Muscle of arm (tissue), 1 donor: ENCODE measurements at regions not wholly inside any gene's neighbourhood (a gene's known extent, or its start where the extent isn't known, plus 50 kb on each side); places are given as distances from the start of the nearest gene placed in this dataset.
"Not testable (repeated sequence)": the region's sequence is repeated elsewhere in the genome, so short reads cannot be mapped to it uniquely, and the experiment has no call there.

ENCODE experiments used
- DNase-seq: peaks from one replicate; pipeline ENCODE4 v3.0.0-alpha.2; 2013

DNA sequence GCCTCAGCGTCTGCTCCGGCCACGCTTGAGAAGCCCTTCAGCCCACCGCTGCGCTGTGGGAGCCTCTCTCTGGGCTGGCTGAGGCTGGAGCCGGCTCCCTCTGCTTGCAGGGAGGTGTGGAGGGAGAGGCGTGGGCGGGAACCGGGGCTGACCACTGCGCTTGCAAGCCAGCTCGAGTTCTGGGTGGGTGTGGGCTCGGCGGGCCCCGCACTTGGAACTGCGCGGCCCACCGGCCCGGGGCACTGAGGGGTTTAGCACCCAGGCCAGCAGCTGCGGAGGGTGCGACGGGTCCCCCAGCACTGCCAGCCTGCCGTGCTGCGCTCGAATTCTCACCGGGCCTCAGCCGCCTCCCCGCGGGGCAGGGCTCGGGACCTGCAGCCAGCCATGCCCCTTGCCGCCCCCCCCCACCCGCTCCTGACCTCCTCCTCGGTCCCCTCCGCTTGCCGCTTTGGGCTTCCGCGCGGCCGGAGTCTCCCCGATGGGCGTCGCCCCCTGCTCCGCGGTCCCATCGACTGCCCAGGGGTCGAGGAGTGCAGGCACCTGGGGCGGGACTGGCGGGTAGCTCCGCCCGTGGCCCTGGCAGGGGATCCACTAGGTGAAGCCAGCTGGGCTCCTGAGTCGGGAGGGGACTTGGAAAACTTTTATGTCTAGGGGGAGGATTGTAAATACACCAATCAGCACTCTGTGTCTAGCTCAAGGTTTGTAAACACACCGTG is 106.7 kb downstream of the RAP2B start:
- DNase-seq = no peak

DNA sequence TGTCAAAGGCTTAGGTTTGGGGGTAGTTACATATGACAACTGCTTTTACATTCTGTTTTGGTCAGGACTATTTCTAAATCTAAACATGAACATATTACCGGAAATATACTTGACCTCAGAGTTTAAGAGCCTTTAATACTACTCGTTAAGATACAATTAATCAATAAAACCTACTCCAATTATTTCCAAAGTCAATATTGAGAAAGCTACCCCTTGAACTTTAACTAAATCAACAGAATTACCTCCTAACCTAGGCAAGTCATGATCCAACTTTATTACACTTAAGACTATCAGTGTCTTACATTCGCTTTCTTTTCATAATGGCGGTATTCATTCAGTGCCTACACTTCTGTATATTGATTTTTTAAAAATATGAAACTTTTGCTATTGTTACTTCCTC is 107.7 kb downstream of the RAP2B start:
- DNase-seq = no peak

DNA sequence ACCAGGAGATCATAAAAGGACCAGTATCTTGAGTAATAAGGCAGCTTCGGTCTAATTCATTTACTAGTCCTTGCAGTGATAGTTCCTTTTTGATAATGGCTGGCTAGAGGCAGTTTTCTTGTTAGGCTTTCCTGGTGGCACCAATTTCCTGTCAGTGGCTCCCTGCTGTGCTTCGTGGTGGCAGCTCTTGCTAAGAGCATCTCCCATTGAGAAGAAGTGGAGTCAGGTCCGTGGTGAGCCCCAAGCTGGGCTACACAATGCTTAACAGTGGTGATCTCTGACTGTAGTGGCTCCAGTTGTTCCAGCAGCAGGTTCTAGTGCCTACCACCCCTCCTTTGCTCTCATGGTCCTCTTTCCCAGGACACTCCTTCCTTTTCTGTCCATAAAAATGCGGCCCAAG is 111.2 kb downstream of the RAP2B start:
- no peak for DNase-seq

DNA sequence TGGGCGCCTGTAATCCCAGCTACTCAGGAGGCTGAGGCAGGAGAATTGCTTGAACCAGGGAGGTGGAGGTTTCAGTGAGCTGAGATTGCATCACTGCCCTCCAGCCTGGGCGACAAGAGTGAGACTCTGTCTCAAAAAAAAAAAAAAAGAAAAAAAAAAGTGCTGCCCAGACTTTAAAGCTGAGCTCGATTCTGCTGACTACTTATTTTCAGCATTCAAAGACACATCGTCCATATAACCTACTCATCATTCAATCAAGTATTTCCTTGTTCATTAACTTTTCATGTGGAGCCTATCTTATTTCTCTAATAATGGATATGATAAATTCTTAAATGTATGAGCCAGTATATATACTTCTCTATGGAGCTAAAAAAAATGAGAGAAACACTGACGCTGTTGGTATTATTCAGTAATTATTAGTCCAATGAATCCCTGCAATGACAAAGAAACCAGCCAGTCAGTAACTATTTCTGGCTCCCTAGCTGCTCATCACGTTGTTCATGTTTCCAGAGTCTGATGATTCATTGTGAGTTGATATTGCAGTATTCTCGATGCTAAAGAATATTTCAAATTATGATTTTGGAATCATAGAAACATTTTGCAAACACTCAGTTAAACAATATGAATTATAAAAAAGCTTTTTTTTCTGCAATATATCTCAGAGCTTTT is 111.9 kb downstream of the RAP2B start:
- peak; percentile 45 for DNase-seq

DNA sequence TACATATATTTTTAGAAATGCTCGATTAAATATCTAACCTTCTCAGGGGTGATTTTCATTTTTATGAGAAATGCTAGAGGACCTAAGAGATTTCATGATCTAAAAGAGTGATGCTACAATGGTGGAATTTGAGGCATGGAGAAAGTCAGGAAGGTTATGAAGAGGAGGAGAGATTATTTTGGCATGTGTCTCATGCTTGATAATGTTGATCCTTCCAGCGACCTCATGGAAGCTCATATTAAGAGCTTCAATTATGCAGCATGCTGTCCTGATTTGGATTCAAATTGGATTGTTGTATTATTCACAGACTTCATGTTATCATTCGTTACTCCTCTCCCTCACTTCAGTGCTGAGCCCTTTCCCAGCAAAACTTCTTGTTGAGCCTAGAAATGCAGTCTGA is 112.5 kb downstream of the RAP2B start:
- DNase-seq = no peak

DNA sequence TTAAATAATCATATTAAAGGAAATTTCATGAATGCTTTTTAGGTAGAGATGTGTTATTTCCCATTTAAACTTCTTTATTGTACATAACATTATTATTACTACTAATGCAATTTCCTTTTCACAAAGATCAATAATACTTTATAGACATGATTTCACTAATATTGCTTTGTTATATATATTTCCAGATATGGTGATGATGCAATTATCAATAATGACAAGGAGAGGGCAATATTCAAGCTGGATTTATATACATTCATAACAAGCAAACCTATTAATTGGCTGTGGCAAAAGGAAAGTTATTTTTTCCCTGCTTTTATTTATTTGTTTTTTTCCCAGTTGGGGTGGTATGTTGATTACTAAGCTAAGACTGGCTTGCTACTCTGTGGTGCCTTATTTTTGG is 113.5 kb downstream of the RAP2B start:
- DNase-seq = no peak

DNA sequence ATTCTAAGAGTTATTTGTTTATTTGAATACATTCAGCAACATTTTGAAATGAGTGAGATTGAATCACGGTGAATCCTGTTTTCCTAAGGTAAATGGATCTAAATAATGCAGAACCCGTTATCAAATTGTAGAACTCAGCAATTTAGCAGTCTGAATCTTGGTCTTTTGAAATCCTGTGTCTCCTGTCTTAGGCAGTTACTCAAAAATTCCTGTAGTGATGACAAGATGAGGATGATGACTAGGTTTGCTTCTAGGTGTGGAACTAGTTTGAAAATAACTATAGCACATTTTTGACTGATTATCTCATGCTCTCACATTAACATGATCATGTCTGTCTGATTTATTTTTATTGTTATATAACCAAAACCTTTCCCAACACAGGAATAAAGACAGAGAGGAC is 115.0 kb downstream of the RAP2B start:
- no peak for DNase-seq

DNA sequence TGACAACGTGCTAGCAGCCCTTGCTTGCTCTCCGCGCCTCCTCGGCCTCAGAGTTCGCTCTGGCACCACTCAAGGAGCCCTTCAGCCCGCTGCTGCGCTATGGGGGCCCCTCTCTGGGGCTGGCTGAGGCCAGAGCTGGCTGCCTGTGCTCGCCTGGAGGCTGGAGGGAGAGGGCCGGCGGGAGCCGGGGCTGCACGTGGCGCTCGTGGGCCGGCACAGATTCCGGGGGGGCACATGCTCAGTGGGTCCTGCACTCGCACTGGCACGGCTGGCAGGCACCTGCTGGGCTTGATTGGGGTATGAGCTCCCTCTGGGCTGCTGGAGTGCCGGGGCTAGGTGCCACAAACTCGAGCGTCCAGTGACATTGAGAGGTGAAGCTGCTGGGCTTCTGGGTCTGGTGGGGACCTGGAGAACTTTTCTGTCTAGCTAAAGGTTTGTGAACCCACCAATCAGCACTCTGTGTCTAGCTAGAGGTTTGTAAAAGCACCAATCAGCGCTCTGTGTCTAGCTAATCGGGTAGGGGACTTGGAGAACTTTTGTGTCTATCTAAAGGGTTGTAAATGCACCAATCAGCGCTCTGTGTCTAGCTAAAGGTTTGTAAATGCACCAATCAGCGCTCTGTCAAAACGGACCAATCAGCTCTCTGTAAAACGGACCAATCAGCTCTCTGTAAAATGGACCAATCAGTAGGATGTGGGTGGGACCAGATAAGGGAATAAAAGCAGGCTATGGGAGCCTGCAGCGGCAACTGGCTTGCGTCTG is 119.4 kb downstream of the RAP2B start:
- not testable (repeated sequence) for DNase-seq

DNA sequence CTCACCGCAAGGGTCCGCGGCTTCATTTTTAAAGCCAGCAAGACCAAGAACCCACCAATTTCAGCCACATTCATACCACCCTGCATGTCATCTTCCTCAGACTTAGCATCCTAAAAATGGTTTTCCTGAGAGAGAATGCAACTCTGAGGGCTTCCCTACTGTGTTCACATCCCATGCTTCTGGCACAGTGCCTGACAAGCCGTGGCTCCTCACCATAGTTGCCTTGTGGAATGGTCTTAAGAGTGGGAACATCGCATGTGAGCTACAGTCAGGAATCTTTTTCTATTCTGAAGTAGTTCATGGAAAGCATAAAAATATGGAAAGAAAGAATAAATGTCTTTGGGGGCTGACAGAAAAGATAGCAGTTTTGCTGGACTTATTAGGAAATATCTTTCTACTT is 120.3 kb downstream of the RAP2B start:
- DNase-seq = no peak

DNA sequence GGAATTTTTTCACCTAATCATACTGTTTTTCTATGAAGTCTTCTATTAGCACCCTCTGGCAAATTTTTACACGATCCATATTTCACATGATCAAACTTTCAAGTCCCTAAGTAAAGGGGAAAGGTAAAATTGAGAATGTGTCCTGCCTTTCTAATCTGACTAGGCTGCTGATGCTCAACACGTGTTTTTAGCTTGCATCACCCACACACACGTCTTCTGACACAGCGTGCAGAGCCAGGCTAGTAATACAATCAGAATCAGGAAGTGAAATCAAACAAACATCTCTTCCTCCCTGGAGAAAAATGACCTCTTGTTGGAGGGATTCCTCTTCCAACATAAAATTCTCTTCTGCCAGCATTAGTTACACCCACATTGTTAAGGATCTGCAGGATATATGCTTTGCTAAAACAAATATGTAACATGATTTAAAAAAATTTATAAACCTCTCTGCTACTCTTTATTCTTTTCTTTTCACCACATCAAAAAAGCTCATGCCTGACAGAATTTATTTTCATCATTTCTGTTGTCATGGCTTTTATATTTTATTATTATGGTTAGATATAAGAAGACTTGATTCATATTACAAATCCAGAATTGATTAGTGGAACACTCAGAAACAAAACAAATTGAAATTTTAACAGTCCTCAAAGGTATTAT is 122.4 kb downstream of the RAP2B start:
- DNase-seq = peak; percentile 70

DNA sequence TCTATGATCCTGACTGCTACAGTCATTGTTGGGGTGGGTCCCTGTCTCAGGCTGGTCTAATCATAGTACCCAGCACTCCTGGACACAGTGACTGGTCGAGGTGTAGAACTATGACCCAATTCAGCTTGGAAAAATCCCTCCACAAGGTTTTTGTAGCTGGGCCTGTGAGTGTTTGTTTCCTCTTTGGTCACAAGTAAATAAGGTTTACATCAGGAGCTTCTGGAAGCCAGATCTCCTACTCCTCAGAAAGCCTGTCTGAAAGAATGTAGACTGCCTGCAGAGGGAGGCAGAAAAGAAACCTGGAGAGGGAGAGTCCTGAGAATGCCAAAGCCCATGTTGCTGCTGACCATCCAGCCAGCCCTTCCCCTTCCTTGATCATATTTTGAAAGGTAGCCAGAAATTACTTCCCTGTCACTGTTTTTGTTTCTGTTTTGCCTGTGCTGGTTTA is 123.2 kb downstream of the RAP2B start:
- peak; percentile 37 for DNase-seq

DNA sequence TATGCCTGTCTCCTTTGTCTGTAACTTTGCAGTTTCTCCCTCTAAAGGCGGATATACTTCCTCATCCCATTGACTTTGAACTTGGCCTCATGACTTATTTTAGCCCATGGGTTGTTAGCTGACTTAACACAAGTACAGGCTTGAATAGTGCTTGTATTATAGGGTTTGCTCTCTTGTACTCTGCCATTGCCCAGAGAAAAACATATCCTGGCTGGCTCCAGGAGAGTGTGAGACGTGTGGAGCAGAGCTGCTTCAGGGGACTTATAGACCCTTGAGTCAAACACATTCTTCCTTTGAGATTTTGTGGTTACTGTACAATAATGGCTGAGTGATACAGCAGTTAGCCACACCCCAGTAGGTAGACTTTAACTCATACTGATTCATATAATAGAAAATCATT is 124.0 kb downstream of the RAP2B start:
- no peak for DNase-seq

DNA sequence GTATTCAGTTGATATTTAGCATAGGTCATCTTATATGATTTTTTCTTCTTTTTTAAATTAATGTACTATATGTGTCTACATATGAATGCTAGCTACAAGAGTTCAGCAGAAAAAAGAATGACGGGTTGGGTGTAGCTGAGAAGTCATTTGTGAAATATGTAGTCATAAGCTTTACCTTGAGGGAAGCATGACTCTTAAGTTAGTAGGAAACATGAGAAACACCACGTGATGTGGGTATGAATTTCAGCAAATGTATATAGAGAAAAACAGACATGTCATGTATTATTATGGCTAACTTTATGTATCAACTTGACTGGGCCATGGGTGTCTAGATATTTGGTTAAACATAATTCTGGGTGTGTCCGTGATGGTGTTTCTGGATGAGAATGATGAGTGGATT is 125.0 kb downstream of the RAP2B start:
- no peak for DNase-seq

DNA sequence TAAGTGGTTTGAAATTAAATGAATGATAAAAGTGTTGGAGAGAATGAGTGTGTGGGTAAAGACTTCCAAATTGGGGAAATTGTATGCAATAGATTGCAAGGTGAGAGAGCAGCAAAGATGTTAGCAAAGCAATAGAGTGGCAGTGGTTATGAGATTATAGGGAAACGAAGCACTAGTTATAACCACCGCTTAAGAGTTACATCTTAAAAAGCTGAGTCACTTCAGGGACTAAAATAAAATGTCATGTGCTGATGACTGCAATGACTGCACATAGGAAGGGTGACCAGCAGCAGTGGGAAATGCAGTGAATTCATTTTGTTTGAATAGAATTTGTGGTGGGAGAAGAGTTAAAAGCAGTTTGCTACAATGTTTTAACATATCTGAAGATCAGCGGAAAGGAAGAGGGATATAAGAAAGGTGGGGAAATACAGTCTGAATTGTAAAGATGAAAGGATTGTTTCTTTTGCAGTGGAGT is 127.3 kb downstream of the RAP2B start:
- DNase-seq = no peak

DNA sequence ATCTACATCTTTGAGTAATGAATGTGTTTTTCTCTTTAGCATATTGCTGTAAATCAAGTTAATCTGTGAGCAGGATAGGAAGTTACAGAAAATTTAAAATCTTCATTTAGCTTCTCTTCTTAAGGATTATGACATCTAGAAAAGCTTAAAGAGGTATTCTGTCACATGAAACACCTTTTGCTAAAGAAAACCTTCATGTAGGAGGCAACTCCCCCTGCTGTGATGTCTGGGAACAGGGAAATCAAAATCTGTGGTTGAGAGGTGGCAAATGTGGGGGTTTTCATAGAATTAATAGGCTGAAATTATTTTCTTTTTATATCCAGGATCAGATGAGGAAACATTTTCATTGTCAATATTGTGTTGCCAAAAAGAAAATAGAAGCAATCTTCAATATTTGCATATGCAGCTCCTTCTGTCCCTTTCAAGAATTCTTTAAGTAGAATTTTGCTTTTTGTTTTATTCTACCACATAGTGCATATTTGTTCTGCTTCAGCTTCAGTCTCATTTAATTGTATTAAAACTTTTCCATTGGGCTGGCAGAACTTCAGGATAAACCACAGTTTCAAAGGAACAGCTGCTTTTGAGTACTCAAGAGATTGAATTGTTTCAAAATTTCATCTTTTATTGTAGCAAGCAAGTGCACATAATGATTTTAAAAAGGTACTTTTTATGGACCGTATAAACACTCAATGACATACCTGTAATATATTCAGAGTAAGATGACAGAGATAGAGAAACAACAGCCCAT is 128.4 kb downstream of the RAP2B start:
- no peak for DNase-seq

DNA sequence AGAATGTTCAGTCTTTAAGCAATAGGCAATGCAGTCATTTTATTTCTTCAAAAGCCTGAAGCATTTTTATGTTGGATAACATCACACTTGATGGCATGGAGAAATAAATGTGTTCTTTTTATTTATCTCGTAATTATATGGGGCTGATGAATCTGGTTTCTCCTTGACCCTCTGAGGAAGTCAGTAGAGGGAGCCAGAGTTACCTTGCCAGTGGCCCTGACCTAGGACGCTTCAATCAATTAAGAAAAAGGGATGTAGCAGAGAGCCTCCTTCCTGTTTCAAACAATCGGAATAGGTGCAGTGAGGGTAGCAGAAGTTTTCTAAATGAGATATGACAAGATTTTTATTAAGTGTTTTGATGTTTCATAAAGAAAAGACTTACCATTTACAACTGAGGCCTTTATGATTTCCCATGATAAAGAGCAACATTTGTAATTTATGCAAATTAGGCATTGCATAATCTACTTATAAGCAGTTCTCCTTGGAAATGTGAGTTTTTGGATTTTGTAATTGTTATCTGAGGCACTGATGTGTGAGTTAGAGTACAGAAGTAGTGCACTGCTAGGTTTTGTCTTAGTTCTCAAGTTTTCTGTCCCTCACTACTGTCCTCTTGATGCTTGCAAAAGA is 129.1 kb downstream of the RAP2B start:
- DNase-seq = no peak

DNA sequence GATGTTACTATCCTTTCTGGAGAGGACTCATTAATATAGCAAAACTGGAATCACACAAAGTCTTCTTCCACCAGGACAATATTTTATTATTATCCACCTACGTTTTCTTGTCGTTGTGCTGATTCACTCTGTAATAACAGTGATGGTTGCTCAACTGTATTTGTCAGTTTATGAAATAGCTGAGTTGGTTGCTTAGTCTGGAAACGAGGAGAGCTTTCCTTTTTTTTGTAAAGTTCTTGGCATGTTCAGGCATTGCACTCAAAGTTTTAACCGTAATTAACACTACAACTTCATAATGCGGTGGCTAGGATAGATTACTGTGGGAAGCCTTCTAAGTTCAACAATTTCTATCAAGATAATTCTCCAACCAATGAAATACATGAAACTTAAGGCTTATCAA is 131.2 kb downstream of the RAP2B start:
- no peak for DNase-seq

DNA sequence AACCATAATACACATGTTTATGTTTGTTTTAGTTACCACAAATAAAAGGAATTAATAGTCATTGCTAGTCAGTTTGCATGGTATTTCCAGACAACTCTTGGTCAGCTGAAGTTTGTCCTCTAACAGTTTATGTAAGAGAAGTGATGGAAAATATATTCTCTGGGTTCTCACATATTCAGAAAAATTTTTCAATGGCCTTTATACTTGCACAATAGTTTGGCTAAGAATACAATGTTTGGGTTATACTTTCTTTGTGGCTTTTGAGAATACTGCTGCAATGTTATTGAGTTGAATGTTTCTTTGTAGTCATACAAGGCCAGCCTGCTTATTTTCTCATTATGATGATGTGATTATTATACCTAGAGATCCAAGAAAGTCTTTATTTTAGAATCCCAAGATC is 133.9 kb downstream of the RAP2B start:
- no peak for DNase-seq

DNA sequence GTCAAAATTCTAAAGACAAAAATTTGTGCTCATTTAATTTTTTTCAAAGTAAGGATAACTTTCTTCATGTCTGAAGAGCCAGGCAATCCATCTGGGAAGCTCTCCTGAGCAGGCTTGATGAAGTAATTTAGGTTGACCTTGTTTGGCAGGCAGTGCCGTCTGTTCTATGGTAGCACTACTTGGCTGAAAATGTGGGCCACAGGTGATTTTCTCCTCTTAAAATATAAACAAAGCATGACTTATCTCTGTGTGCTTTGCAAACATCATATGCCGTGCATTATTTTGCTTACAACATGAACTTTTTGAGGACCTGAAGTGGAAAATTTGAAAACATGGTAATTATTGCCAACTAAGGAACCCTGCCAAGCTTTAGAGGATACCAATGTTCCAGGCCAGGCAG is 143.2 kb downstream of the RAP2B start:
- no peak for DNase-seq

DNA sequence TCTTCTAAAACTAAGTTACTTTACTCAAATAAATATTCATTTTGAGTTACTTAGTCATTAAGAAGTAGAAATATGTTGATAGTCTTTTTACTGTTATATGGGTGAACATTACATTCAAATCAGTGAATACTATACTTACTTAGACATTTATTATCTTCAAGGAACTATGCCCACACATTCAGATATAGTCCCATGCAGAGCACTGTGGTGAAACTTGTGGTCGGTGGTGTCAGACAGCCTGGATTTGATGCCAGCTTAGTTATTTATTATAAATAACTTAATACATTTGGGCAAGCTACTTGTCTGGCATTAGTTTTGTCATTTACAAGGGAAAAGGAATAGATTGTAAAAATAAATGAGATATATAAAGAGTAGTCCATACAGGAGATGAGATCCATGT is 149.5 kb downstream of the RAP2B start:
- DNase-seq = no peak

DNA sequence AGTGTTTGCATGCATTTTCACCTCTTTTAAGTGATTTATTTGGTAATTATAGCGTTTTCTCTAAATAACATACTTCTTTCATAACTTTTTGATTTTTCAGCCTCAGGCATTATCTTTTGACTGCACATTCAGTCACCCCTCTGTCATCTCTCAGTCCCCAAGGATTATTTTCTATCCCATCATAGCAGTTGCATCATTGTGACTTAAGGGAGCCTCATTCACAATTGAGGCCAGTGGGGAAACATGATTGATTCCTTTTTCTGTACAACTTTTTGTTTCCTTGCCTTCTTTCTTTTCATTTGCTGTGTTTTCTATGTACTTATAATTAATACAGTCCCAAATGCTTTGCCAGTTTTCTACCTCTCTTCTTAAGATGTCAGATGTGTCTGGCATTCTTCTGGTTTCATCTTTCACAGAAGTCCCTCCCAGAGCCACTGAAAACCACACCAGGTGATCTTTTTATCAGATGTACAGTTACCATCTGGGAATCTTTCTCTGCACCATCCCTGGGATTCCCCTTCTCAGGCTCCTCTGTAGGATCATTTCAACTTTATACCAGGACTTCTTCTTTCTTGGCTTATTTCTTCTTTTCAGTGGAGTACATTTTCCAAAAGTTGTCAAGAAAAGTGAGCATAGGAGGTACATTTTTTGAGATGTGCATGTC is 151.4 kb downstream of the RAP2B start:
- no peak for DNase-seq
